Vagina (tissue), 2 donors: ENCODE measurements at regions not wholly inside any gene's neighbourhood (a gene's known extent, or its start where the extent isn't known, plus 50 kb on each side); places are given as distances from the start of the nearest gene placed in this dataset.

Source experiments
- CTCF ChIP-seq, 3 experiments: fragments of 450-650 bp in 2 of 3; fragments of 200-600 bp in 1 of 3; sonication (generic) in 1 of 3; IDR thresholded peaks; one replicate each; pipeline ENCODE4 v1.5.1; 2017 to 2019; ENCODE audit warnings: antibody characterized with exemption in 3 of 3, mild to moderate bottlenecking in 2 of 3, moderate library complexity in 2 of 3
- POLR2A ChIP-seq, 2 donors: fragments of 450-650 bp; IDR thresholded peaks; one replicate each; pipeline ENCODE4 v1.6.1; 2017; ENCODE audit warnings: antibody characterized with exemption in 2 of 2, mild to moderate bottlenecking in 2 of 2, moderate library complexity in 2 of 2
- POLR2AphosphoS5 ChIP-seq, 2 donors: sonication (generic); formaldehyde crosslinking; IDR thresholded peaks; one replicate each; pipeline ENCODE4 v1.9.0; 2017; ENCODE audit warnings: antibody characterized with exemption in 2 of 2, mild to moderate bottlenecking in 2 of 2, low read depth in 1 of 2; ENCODE audit not compliant: insufficient read depth in 1 of 2

GRCh38 chr16:16763449-16763848, 384.5 kb downstream of the NPIPA7 start:
- TF ChIP-seq CTCF (IDR thresholded peaks at IDR 0.05), result no peak
- TF ChIP-seq POLR2A (IDR thresholded peaks at IDR 0.05), result no peak
- TF ChIP-seq POLR2AphosphoS5 (IDR thresholded peaks at IDR 0.05; ENCODE audit: insufficient read depth in 1 of 2, low read depth in 1 of 2), result no peak
